ENCODE measurements at regions not wholly inside any gene's neighbourhood (a gene's known extent, or its start where the extent isn't known, plus 50 kb on each side); places are given as distances from the start of the nearest gene placed in this dataset.

DNA sequence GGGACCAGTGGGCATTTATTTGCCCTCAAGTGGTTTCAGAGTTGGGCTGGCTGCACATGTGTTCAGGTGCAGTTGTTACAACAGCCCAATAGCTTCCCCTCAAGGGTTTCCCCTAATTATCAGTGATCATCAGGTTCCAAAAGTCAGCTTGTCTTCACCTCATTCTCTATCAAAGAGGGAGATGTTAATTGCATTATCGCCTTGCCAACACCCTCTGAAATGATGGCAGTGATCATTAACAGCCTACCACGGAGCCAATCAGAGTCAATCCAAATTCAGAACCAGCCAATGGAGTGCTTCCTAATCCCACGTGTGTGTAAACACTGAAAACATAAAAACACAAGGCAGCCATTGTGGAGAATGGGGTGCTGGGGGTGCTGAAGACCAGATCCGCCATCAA, 248.4 kb upstream of the ZNF507 start:
- in situ Hi-C loops (cut with MboI; ENCODE audit: low sequenced_read_pairs) (no loop called here), dilution Hi-C loops (cut with HindIII; ENCODE audit: low sequenced_read_pairs, unreplicated experiment) (no loop called here), intact Hi-C loops (cut with micrococcal nuclease) (no loop called here)
- H3K4ac ChIP-seq (ENCODE audit: low read depth, low read length): no peak overlapping the region
- no CpG with 5 or more reads among the region's 4 CpGs for WGBS, 2 experiments (ENCODE audit: extremely low coverage in 2 of 2, insufficient read length in 1 of 2)
- TF ChIP-seq POLR2A (IDR thresholded peaks at IDR 0.05; ENCODE audit: low read depth, low read length) (no peak), RFX5 (IDR thresholded peaks at IDR 0.05; ENCODE audit: low read depth, low read length) (no peak), BHLHE40 (IDR thresholded peaks at IDR 0.05; ENCODE audit: low read depth, low read length) (no peak), RCOR1 (IDR thresholded peaks at IDR 0.05; ENCODE audit: insufficient replicate concordance, low read length) (no peak)
- no peak overlapping the region for H3K4me2 ChIP-seq (ENCODE audit: low read depth, low read length)
- no peaks in the 10 kb centered on the region for H4K20me1 ChIP-seq (ENCODE audit: insufficient read depth, low read length)
- H3K9me1 ChIP-seq (ENCODE audit: insufficient read depth, low read length): no peaks in the 10 kb centered on the region
- no peak overlapping the region for H4K5ac ChIP-seq (ENCODE audit: low read depth, low read length)
- H3K4me1 ChIP-seq (ENCODE audit: control insufficient read depth, insufficient read depth, low read length): no peaks in the 10 kb centered on the region
- no peak overlapping the region for H3K14ac ChIP-seq (replicated peaks; ENCODE audit: low read depth, low read length)
- no peak overlapping the region for H2BK20ac ChIP-seq (ENCODE audit: low read depth, low read length)
- no peak overlapping the region for H2BK5ac ChIP-seq (ENCODE audit: low read depth, low read length, poor library complexity, severe bottlenecking)
- no TSS peak for BruUV-seq (replicated peaks)
- no peak for ATAC-seq (ENCODE audit: low read depth)
- H2AK9ac ChIP-seq (replicated peaks; ENCODE audit: low read depth, low read length, poor library complexity): no peak overlapping the region
- H3K56ac ChIP-seq (ENCODE audit: extremely low read depth, insufficient read depth, low read length): no peak overlapping the region
- no peak overlapping the region for H3K18ac ChIP-seq (ENCODE audit: low read depth, low read length)
- no peak overlapping the region for H4K91ac ChIP-seq (ENCODE audit: insufficient read depth, low read depth, low read length)
- H3K23ac ChIP-seq (ENCODE audit: low read depth, low read length): no peak overlapping the region
- H3K27ac ChIP-seq (ENCODE audit: insufficient read depth, low read length): no peak overlapping the region
- no peak overlapping the region for H3K4me3 ChIP-seq (ENCODE audit: insufficient read depth, low read depth, low read length)
- H3K27me3 ChIP-seq (ENCODE audit: control insufficient read depth, insufficient read depth, low read length): no peaks in the 10 kb centered on the region
- H3K36me3 ChIP-seq (ENCODE audit: control insufficient read depth, insufficient read depth, low read length): no peaks in the 10 kb centered on the region
- H4K8ac ChIP-seq (ENCODE audit: low read depth in 2 of 2, low read length in 2 of 2): no peak overlapping the region
- H2BK15ac ChIP-seq (ENCODE audit: low read depth, low read length): no peak overlapping the region
- CTCF ChIA-PET: no interaction called here
- H3K9ac ChIP-seq (ENCODE audit: low read depth, low read length): no peak overlapping the region
- POLR2A ChIA-PET (ENCODE audit: unreplicated experiment): no interaction called here
- H2AK5ac ChIP-seq (ENCODE audit: low read depth, low read length): no peak overlapping the region
- peaks cover 6% of the 10 kb centered on the region for H3K9me3 ChIP-seq (ENCODE audit: control insufficient read depth, insufficient read depth, low read length)
- H2AFZ ChIP-seq (replicated peaks; ENCODE audit: low read length, poor library complexity): no peak overlapping the region
- no peak overlapping the region for H2BK120ac ChIP-seq (ENCODE audit: low read depth, low read length)
- no peaks in the 10 kb centered on the region for H3K79me1 ChIP-seq (ENCODE audit: low read depth in 1 of 2, low read length in 2 of 2)
- DNase-seq: no peak

Measured in IMR-90 (cell line).